GM23338 (cell line): ENCODE measurements at regions not wholly inside any gene's neighbourhood (a gene's known extent, or its start where the extent isn't known, plus 50 kb on each side); places are given as distances from the start of the nearest gene placed in this dataset.

ENCODE experiments used
- ATAC-seq: fragments of 200-7000 bp; cut with Tn5 transposase; 3 replicates; pipeline ENCODE4 v1.9.1; 2020
- DNase-seq: peaks from one replicate; pipeline ENCODE4 v3.0.0-alpha.2; 2015; ENCODE audit warnings: low spot score
- H2AFZ ChIP-seq: fragments of 200-600 bp; sonication (generic); 2 replicates; pipeline ENCODE4 v1.8.0; 2016; ENCODE audit warnings: antibody characterized with exemption, mild to moderate bottlenecking, moderate library complexity
- H3F3A ChIP-seq: fragments of 200-600 bp; sonication (generic); replicated peaks from 2 replicates; pipeline ENCODE4 v1.8.0; 2017; ENCODE audit warnings: antibody characterized with exemption, mixed run types, low read depth
- H3K27ac ChIP-seq: fragments of 200-600 bp; sonication (generic); 2 replicates; pipeline ENCODE4 v1.6.1; 2016; ENCODE audit warnings: low read depth
- H3K27me3 ChIP-seq: fragments of 200-600 bp; sonication (generic); 2 replicates; pipeline ENCODE4 v1.8.0; 2016; ENCODE audit warnings: mild to moderate bottlenecking, mixed run types, moderate library complexity; ENCODE audit not compliant: insufficient read depth
- H3K36me3 ChIP-seq: fragments of 200-600 bp; sonication (generic); 2 replicates; pipeline ENCODE4 v1.8.0; 2016; ENCODE audit warnings: mild to moderate bottlenecking; ENCODE audit not compliant: insufficient read depth
- H3K4me1 ChIP-seq: fragments of 200-600 bp; sonication (generic); 2 replicates; pipeline ENCODE4 v1.8.0; 2016; ENCODE audit warnings: mild to moderate bottlenecking, moderate library complexity; ENCODE audit not compliant: insufficient read depth
- H3K4me2 ChIP-seq: fragments of 200-600 bp; sonication (generic); 2 replicates; pipeline ENCODE4 v1.7.1; 2017; ENCODE audit warnings: mixed run types
- H3K4me3 ChIP-seq: fragments of 200-600 bp; sonication (generic); 2 replicates; pipeline ENCODE4 v1.6.1; 2016; ENCODE audit warnings: mixed run types
- H3K79me2 ChIP-seq: fragments of 200-600 bp; sonication (generic); replicated peaks from 2 replicates; pipeline ENCODE4 v1.8.0; 2017; ENCODE audit warnings: mild to moderate bottlenecking; ENCODE audit not compliant: insufficient read depth
- H3K9me2 ChIP-seq: fragments of 200-600 bp; sonication (generic); 2 replicates; pipeline ENCODE4 v1.8.0; 2017; ENCODE audit not compliant: insufficient read depth
- H4K20me1 ChIP-seq: fragments of 200-600 bp; sonication (generic); replicated peaks from 2 replicates; pipeline ENCODE4 v1.8.0; 2017; ENCODE audit warnings: mild to moderate bottlenecking; ENCODE audit not compliant: insufficient read depth
- H3K27ac Mint-ChIP-seq: 2 replicates; pipeline ENCODE4 v1.8.0; 2020; ENCODE audit warnings: inconsistent platforms, mild to moderate bottlenecking, moderate library complexity, mixed read lengths
- H3K27me3 Mint-ChIP-seq: 3 replicates; pipeline ENCODE4 v1.8.0; 2022; ENCODE audit warnings: low read depth, mild to moderate bottlenecking, moderate library complexity, mixed read lengths, inconsistent platforms; ENCODE audit not compliant: insufficient read depth, poor library complexity
- H3K36me3 Mint-ChIP-seq: 3 replicates; pipeline ENCODE4 v1.8.0; 2021; ENCODE audit warnings: low read depth, mild to moderate bottlenecking, inconsistent platforms, moderate library complexity, mixed read lengths
- H3K4me1 Mint-ChIP-seq: 3 replicates; pipeline ENCODE4 v1.8.0; 2020; ENCODE audit warnings: mild to moderate bottlenecking, inconsistent platforms, mixed read lengths
- H3K4me3 Mint-ChIP-seq: 3 replicates; pipeline ENCODE4 v1.8.0; 2021; ENCODE audit warnings: moderate library complexity, mild to moderate bottlenecking, inconsistent platforms, mixed read lengths
- H3K9me3 Mint-ChIP-seq: 3 replicates; pipeline ENCODE4 v1.8.0; 2020; ENCODE audit warnings: moderate library complexity, mild to moderate bottlenecking, inconsistent platforms, mixed read lengths
- CREB1 ChIP-seq: fragments of 250-450 bp; sonication (Bioruptor Pico); IDR thresholded peaks from 2 replicates; pipeline ENCODE4 v1.5.0; 2020; ENCODE audit warnings: low read depth, mild to moderate bottlenecking, moderate library complexity
- CTCF ChIP-seq, 2 experiments: fragments of 200-600 bp in 1 of 2; sonication (generic) in 1 of 2; conservative IDR thresholded peaks; 2 replicates each; pipeline versions ENCODE4 v1.5.1 to v1.6.1; 2016 to 2017; ENCODE audit warnings: antibody characterized with exemption in 2 of 2, low read depth in 2 of 2, mild to moderate bottlenecking in 2 of 2, moderate library complexity in 1 of 2
- NANOG ChIP-seq: IDR thresholded peaks from 2 replicates; pipeline ENCODE4 v1.6.1; 2016; ENCODE audit warnings: antibody characterized with exemption, borderline replicate concordance
- POLR2AphosphoS5 ChIP-seq: IDR thresholded peaks from 2 replicates; pipeline ENCODE4 v1.6.1; 2016; ENCODE audit warnings: antibody characterized with exemption, low read depth
- REST ChIP-seq: IDR thresholded peaks from one replicate; pipeline ENCODE4 v1.6.1; 2018; ENCODE audit warnings: antibody characterized with exemption; ENCODE audit not compliant: unreplicated experiment
- STAT1 ChIP-seq: IDR thresholded peaks from one replicate; pipeline ENCODE4 v1.6.1; 2016; ENCODE audit warnings: antibody characterized with exemption; ENCODE audit not compliant: unreplicated experiment

- no peak for TF ChIP-seq POLR2AphosphoS5
- TF ChIP-seq CREB1 (CRISPR knock-in tag) = no peak
- TF ChIP-seq CTCF (conservative IDR thresholded peaks at IDR 0.05; ENCODE audit: low read depth in 2 of 2) = no peak
Observed at GRCh38 chr5:106368021-106368420, 1302.7 kb downstream of the EFNA5 start (continued).

- TF ChIP-seq REST (no peak), CTCF (conservative IDR thresholded peaks at IDR 0.05; ENCODE audit: low read depth in 2 of 2) (no peak)
- ATAC-seq = no peak
- H3K27ac Mint-ChIP-seq = no peak overlapping the region
Observed at GRCh38 chr5:106367281-106367680, 1303.5 kb downstream of the EFNA5 start.

GRCh38 chr5:106363578-106363977, 1307.2 kb downstream of the EFNA5 start:
- no peak for DNase-seq
- Mint-ChIP-seq H3K27me3 (peaks cover 2% of the 10 kb centered on the region), H3K27ac (no peak overlapping the region), H3K4me1 (no peaks in the 10 kb centered on the region), H3K9me3 (peaks cover 16% of the 10 kb centered on the region), H3K4me3 (no peak overlapping the region), H3K36me3 (peaks cover 3% of the 10 kb centered on the region; the same call in 1 of the 3 replicates)
- Histone ChIP-seq H2AFZ (no peak overlapping the region), H3K4me2 (no peak overlapping the region), H3K36me3 (no peaks in the 10 kb centered on the region), H3K4me3 (no peak overlapping the region), H3K9me2 (no peaks in the 10 kb centered on the region), H3K4me1 (no peaks in the 10 kb centered on the region), H4K20me1 (no peaks in the 10 kb centered on the region), H3K27ac (no peak overlapping the region), H3F3A (no peaks in the 10 kb centered on the region), H3K27me3 (no peaks in the 10 kb centered on the region), H3K79me2 (no peaks in the 10 kb centered on the region)
- no peak for ATAC-seq
- no peak for TF ChIP-seq STAT1
- no peak for TF ChIP-seq NANOG

More at GRCh38 chr5:106367281-106367680, 1303.5 kb downstream of the EFNA5 start:
- Histone ChIP-seq H3K79me2 (no peaks in the 10 kb centered on the region), H3K27me3 (no peaks in the 10 kb centered on the region), H3K4me1 (no peaks in the 10 kb centered on the region), H3K9me2 (no peaks in the 10 kb centered on the region), H3F3A (no peaks in the 10 kb centered on the region), H3K4me2 (no peak overlapping the region), H3K36me3 (peaks cover 3% of the 10 kb centered on the region; the same call in 1 of the 2 replicates), H3K27ac (no peak overlapping the region), H3K4me3 (no peak overlapping the region), H2AFZ (no peak overlapping the region), H4K20me1 (no peaks in the 10 kb centered on the region)
- DNase-seq = no peak
- Mint-ChIP-seq H3K36me3 (peaks cover 2% of the 10 kb centered on the region; the same call in 1 of the 3 replicates), H3K4me3 (no peak overlapping the region), H3K27me3 (no peaks in the 10 kb centered on the region), H3K9me3 (peaks cover 18% of the 10 kb centered on the region; the same call in 2 of the 3 replicates), H3K4me1 (no peaks in the 10 kb centered on the region)
